ENCODE measurements at regions not wholly inside any gene's neighbourhood (a gene's known extent, or its start where the extent isn't known, plus 50 kb on each side); places are given as distances from the start of the nearest gene placed in this dataset.
"Not testable (repeated sequence)": the region's sequence is repeated elsewhere in the genome, so short reads cannot be mapped to it uniquely, and the experiment has no call there.

GRCh38 chr17:6893382-6894205 lies 62.1 kb upstream of the TEKT1 start:
- no peak for DNase-seq (ENCODE audit: low read depth in 3 of 3, low spot score in 2 of 3)

- DNase-seq (ENCODE audit: low read depth in 3 of 3, low spot score in 2 of 3), result no peak
These were observed 62.6 kb upstream of the TEKT1 start for GRCh38 chr17:6894206-6894528.

GRCh38 chr17:6901086-6901485 lies 69.6 kb upstream of the TEKT1 start:
- no peak for DNase-seq (ENCODE audit: low read depth in 3 of 3, low spot score in 2 of 3)

GRCh38 chr17:6903326-6903900 lies 71.9 kb upstream of the TEKT1 start:
- no peak for DNase-seq (ENCODE audit: low read depth in 3 of 3, low spot score in 2 of 3)

- no peak for DNase-seq (ENCODE audit: low read depth in 3 of 3, low spot score in 2 of 3)
These were observed 77.3 kb upstream of the TEKT1 start for GRCh38 chr17:6908807-6909206.

GRCh38 chr17:6910987-6911603 lies 79.6 kb upstream of the TEKT1 start:
- no peak for DNase-seq (ENCODE audit: low read depth in 3 of 3, low spot score in 2 of 3)

GRCh38 chr17:6912110-6913051 lies 80.9 kb upstream of the TEKT1 start:
- DNase-seq (ENCODE audit: low read depth in 3 of 3, low spot score in 2 of 3), result no peak

- peak in 2 of 3 donors; percentile 29 to 30 for DNase-seq (ENCODE audit: low read depth in 3 of 3, low spot score in 2 of 3)
These were observed 82.0 kb upstream of the ALOX12 start for GRCh38 chr17:6913608-6914443.

- no peak for DNase-seq (ENCODE audit: low read depth in 3 of 3, low spot score in 2 of 3)
These were observed 81.1 kb upstream of the ALOX12 start for GRCh38 chr17:6914711-6915110.

- DNase-seq (ENCODE audit: low read depth in 3 of 3, low spot score in 2 of 3), result no peak
These were observed 80.2 kb upstream of the ALOX12 start for GRCh38 chr17:6915620-6916019.

GRCh38 chr17:6919158-6919557 lies 76.7 kb upstream of the ALOX12 start:
- no peak for DNase-seq (ENCODE audit: low read depth in 3 of 3, low spot score in 2 of 3)

GRCh38 chr17:6923385-6923784 lies 72.5 kb upstream of the ALOX12 start:
- DNase-seq (ENCODE audit: low read depth in 3 of 3, low spot score in 2 of 3), result no peak

- no peak for DNase-seq (ENCODE audit: low read depth in 3 of 3, low spot score in 2 of 3)
These were observed 71.6 kb upstream of the ALOX12 start for GRCh38 chr17:6924208-6924607.

- no peak for DNase-seq (ENCODE audit: low read depth in 3 of 3, low spot score in 2 of 3)
These were observed 69.2 kb upstream of the ALOX12 start for GRCh38 chr17:6926667-6927066.

- no peak for DNase-seq (ENCODE audit: low read depth in 3 of 3, low spot score in 2 of 3)
These were observed 68.3 kb upstream of the ALOX12 start for GRCh38 chr17:6927290-6928126.

GRCh38 chr17:6928193-6928592 lies 67.7 kb upstream of the ALOX12 start:
- DNase-seq (ENCODE audit: low read depth in 3 of 3, low spot score in 2 of 3), result no peak

- no peak for DNase-seq (ENCODE audit: low read depth in 3 of 3, low spot score in 2 of 3)
These were observed 65.1 kb upstream of the ALOX12 start for GRCh38 chr17:6930749-6931148.

- not testable (repeated sequence) for DNase-seq (ENCODE audit: low read depth in 3 of 3, low spot score in 2 of 3)
These were observed 61.3 kb upstream of the ALOX12 start for GRCh38 chr17:6934544-6934943.

- DNase-seq (ENCODE audit: low read depth in 3 of 3, low spot score in 2 of 3), result no peak
These were observed 59.4 kb upstream of the ALOX12 start for GRCh38 chr17:6936370-6937028.

Measured in right renal cortex interstitium (tissue), 3 donors.